Right lung (tissue), 2 donors: ENCODE measurements at regions not wholly inside any gene's neighbourhood (a gene's known extent, or its start where the extent isn't known, plus 50 kb on each side); places are given as distances from the start of the nearest gene placed in this dataset.
"Not testable (repeated sequence)": the region's sequence is repeated elsewhere in the genome, so short reads cannot be mapped to it uniquely, and the experiment has no call there.

Source experiments
- DNase-seq, 2 donors: peaks; one replicate each; pipeline ENCODE4 v3.0.0-alpha.2; 2013

GRCh38 chr12:92425165-92425564 lies 277.6 kb upstream of the PLEKHG7 start:
- no peak for DNase-seq

GRCh38 chr12:92424338-92424737 lies 278.5 kb upstream of the PLEKHG7 start:
- DNase-seq = no peak

GRCh38 chr12:92421701-92422100 lies 276.1 kb upstream of the BTG1 start:
- no peak for DNase-seq

- DNase-seq = no peak
These were observed 275.4 kb upstream of the BTG1 start for GRCh38 chr12:92421042-92421441.

- DNase-seq = no peak
These were observed 273.6 kb upstream of the BTG1 start for GRCh38 chr12:92419201-92419600.

- no peak for DNase-seq
These were observed 272.7 kb upstream of the BTG1 start for GRCh38 chr12:92418381-92418780.

GRCh38 chr12:92417373-92417772 lies 271.7 kb upstream of the BTG1 start:
- DNase-seq = no peak

GRCh38 chr12:92416385-92416812 lies 270.8 kb upstream of the BTG1 start:
- no peak for DNase-seq

- no peak for DNase-seq
These were observed 268.8 kb upstream of the BTG1 start for GRCh38 chr12:92414170-92415070.

- no peak for DNase-seq
These were observed 267.6 kb upstream of the BTG1 start for GRCh38 chr12:92413286-92413685.

GRCh38 chr12:92412856-92413255 lies 267.2 kb upstream of the BTG1 start:
- no peak for DNase-seq

GRCh38 chr12:92411687-92412086 lies 266.0 kb upstream of the BTG1 start:
- no peak for DNase-seq

- no peak for DNase-seq
These were observed 262.6 kb upstream of the BTG1 start for GRCh38 chr12:92408072-92408900.

- DNase-seq = not testable (repeated sequence)
These were observed 260.9 kb upstream of the BTG1 start for GRCh38 chr12:92406404-92407070.

- DNase-seq = not testable (repeated sequence)
These were observed 260.2 kb upstream of the BTG1 start for GRCh38 chr12:92405801-92406251.

- no peak for DNase-seq
These were observed 259.3 kb upstream of the BTG1 start for GRCh38 chr12:92404921-92405320.

- DNase-seq = no peak
These were observed 258.7 kb upstream of the BTG1 start for GRCh38 chr12:92404259-92404894.

GRCh38 chr12:92403210-92404175 lies 257.8 kb upstream of the BTG1 start:
- no peak for DNase-seq

GRCh38 chr12:92402415-92402814 lies 256.8 kb upstream of the BTG1 start:
- no peak for DNase-seq

GRCh38 chr12:92400006-92400405 lies 254.4 kb upstream of the BTG1 start:
- no peak for DNase-seq
